ENCODE measurements at regions not wholly inside any gene's neighbourhood (a gene's known extent, or its start where the extent isn't known, plus 50 kb on each side); places are given as distances from the start of the nearest gene placed in this dataset.

- no TSS peak for BruUV-seq (replicated peaks)
- 22% methylated on average over 5 of the region's 6 CpGs for WGBS (ENCODE audit: insufficient coverage, insufficient replicate concordance, low lambda C conversion rate, missing lambda C conversion rate)
Measured at GRCh38 chr2:2768476-2768875, 437.4 kb upstream of the MYT1L start.

More at GRCh38 chr2:2768476-2768875, 437.4 kb upstream of the MYT1L start:
- POLR2A ChIA-PET, result no interaction called here
- Histone ChIP-seq H3K9ac (ENCODE audit: control insufficient read depth, insufficient read depth, low read length) (no peak overlapping the region), H3K4me1 (ENCODE audit: control insufficient read depth, insufficient read depth, low read length) (no peaks in the 10 kb centered on the region), H3K36me3 (ENCODE audit: control insufficient read depth in 2 of 2, insufficient read depth in 2 of 2, low read length in 1 of 2) (no peaks in the 10 kb centered on the region), H3K79me2 (ENCODE audit: control insufficient read depth, insufficient read depth, low read length) (no peaks in the 10 kb centered on the region), H3K4me3 (no peak overlapping the region), H2AFZ (ENCODE audit: control insufficient read depth, low read depth, low read length) (no peak overlapping the region), H3K9me3 (replicated peaks; ENCODE audit: control insufficient read depth, insufficient read depth, low read length) (no peaks in the 10 kb centered on the region; the same call in 2 of the 3 replicates), H4K20me1 (ENCODE audit: control insufficient read depth, insufficient read depth) (no peaks in the 10 kb centered on the region), H3K4me2 (ENCODE audit: control insufficient read depth, insufficient read depth) (no peak overlapping the region), H3K27me3 (replicated peaks in 1 of 2; ENCODE audit: control insufficient read depth in 2 of 2, insufficient read depth in 2 of 2, low read length in 1 of 2) (no peaks in the 10 kb centered on the region), H3K27ac (ENCODE audit: control insufficient read depth, insufficient read depth) (no peak overlapping the region)
- in situ Hi-C loops (cut with MboI) (no loop called here), intact Hi-C loops (cut with micrococcal nuclease; ENCODE audit: unreplicated experiment) (no loop called here)
- TF ChIP-seq KDM1A (IDR thresholded peaks at IDR 0.05; ENCODE audit: borderline replicate concordance), result no peak
- TF ChIP-seq NR2C2 (IDR thresholded peaks at IDR 0.05; ENCODE audit: borderline replicate concordance, control insufficient read depth, insufficient read length, low read depth), result no peak
- TF ChIP-seq, protein P1, sequence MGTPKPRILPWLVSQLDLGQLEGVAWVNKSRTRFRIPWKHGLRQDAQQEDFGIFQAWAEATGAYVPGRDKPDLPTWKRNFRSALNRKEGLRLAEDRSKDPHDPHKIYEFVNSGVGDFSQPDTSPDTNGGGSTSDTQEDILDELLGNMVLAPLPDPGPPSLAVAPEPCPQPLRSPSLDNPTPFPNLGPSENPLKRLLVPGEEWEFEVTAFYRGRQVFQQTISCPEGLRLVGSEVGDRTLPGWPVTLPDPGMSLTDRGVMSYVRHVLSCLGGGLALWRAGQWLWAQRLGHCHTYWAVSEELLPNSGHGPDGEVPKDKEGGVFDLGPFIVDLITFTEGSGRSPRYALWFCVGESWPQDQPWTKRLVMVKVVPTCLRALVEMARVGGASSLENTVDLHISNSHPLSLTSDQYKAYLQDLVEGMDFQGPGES (IDR thresholded peaks at IDR 0.05), result no peak
- no peak for TF ChIP-seq ZSCAN29 (IDR thresholded peaks at IDR 0.05)
- TF ChIP-seq FOXM1 (IDR thresholded peaks at IDR 0.05; ENCODE audit: low read depth, low read length), result no peak
- TF ChIP-seq ATF2 (IDR thresholded peaks at IDR 0.05; ENCODE audit: low read length), result no peak
- TF ChIP-seq HSF1 (IDR thresholded peaks at IDR 0.05; ENCODE audit: low read depth, low read length), result no peak
- no peak for TF ChIP-seq BMI1 (IDR thresholded peaks at IDR 0.05; ENCODE audit: borderline replicate concordance)
- TF ChIP-seq, protein P2, sequence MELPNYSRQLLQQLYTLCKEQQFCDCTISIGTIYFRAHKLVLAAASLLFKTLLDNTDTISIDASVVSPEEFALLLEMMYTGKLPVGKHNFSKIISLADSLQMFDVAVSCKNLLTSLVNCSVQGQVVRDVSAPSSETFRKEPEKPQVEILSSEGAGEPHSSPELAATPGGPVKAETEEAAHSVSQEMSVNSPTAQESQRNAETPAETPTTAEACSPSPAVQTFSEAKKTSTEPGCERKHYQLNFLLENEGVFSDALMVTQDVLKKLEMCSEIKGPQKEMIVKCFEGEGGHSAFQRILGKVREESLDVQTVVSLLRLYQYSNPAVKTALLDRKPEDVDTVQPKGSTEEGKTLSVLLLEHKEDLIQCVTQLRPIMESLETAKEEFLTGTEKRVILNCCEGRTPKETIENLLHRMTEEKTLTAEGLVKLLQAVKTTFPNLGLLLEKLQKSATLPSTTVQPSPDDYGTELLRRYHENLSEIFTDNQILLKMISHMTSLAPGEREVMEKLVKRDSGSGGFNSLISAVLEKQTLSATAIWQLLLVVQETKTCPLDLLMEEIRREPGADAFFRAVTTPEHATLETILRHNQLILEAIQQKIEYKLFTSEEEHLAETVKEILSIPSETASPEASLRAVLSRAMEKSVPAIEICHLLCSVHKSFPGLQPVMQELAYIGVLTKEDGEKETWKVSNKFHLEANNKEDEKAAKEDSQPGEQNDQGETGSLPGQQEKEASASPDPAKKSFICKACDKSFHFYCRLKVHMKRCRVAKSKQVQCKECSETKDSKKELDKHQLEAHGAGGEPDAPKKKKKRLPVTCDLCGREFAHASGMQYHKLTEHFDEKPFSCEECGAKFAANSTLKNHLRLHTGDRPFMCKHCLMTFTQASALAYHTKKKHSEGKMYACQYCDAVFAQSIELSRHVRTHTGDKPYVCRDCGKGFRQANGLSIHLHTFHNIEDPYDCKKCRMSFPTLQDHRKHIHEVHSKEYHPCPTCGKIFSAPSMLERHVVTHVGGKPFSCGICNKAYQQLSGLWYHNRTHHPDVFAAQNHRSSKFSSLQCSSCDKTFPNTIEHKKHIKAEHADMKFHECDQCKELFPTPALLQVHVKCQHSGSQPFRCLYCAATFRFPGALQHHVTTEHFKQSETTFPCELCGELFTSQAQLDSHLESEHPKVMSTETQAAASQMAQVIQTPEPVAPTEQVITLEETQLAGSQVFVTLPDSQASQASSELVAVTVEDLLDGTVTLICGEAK (IDR thresholded peaks at IDR 0.05; ENCODE audit: borderline replicate concordance), result no peak
- TF ChIP-seq ASH2L (IDR thresholded peaks at IDR 0.05; ENCODE audit: borderline replicate concordance, low read depth), result no peak
- no peak for TF ChIP-seq MEF2A (IDR thresholded peaks at IDR 0.05; ENCODE audit: insufficient read depth, low read depth, low read length)
- TF ChIP-seq SUPT20H (IDR thresholded peaks at IDR 0.05; ENCODE audit: borderline replicate concordance, control insufficient read depth, low read depth, low read length), result no peak
- no peak for TF ChIP-seq LARP7 (IDR thresholded peaks at IDR 0.05)
- TF ChIP-seq HDGF (IDR thresholded peaks at IDR 0.05), result no peak
- FAIRE-seq, result no peak
- no peak for DNase-seq (ENCODE audit: low read depth, low spot score)
- SMC1A ChIA-PET (ENCODE audit: uncharacterized antibody, unreplicated experiment), result no interaction called here
- CTCF ChIA-PET, result no interaction called here
- ATAC-seq, result no peak
- RAD21 ChIA-PET (ENCODE audit: unreplicated experiment), result no interaction called here

Measured in GM12878 (cell line).